Frontal cortex (tissue), 3 donors: ENCODE measurements at regions not wholly inside any gene's neighbourhood (a gene's known extent, or its start where the extent isn't known, plus 50 kb on each side); places are given as distances from the start of the nearest gene placed in this dataset.

Experiments used
- DNase-seq, 2 donors: peaks; one replicate each; pipeline ENCODE4 v3.0.0; 2012; ENCODE audit warnings: low spot score in 2 of 2
- FAIRE-seq: peaks from 2 replicates; lab custom pipeline; 2012; peaks lifted over from hg19 to GRCh38; lab: Jason Lieb, UNC
- donor health status: control.
- donor health status: control.
- donor health status: control.

DNA sequence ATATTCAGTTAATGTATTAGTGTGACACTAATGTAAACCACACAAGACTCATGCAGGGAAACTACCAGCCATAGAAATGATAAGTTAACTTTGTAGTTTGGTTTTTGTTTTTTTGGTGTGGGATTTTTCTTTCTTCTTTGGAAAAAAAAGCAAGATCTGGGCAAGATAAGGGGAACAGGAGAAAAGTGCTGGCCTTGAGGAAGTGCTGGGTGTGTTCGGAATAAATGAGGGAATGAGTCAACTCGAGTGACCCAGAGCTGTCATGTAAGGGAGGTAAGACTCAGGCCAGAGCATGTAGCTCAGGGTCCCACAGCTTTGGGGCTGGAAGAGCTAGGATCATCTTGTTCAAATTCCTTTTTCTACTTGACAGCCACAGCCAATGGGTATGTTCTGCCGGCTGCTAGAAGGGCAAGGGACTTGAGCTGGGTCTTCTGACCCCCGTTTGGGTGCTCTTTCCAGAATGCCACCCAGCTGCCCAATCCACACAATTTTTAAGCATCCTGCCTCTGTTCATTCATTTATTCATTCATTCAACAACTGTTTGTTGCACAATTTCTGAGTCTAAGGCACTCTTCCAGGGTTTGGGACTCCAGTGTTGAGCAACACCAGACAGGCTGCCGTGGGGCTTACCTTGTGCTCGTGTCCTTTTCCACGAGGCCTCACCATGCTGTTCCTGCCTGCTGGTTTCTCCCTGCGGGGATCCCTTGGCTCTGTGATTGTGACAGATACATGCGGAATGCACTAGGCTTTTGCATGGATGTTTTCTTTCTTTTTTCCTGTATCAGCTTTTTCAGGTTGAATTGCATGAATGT lies 54.5 kb downstream of the CLDN34 start:
- FAIRE-seq (no peak), DNase-seq (no peak)

DNA sequence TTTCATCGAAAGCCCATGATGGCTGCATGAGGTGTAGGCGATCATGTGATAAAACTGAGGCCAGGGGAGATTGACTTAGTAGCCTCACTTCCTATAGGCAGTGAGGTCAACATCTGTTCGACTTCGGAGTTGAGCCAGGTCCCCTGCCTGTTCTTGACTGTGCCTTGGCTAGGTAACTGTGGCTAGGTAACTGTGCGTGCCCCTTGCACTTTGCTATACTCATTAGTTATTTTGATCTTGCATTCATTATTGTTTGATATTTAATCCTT lies 55.0 kb downstream of the CLDN34 start:
- FAIRE-seq, result no peak

DNA sequence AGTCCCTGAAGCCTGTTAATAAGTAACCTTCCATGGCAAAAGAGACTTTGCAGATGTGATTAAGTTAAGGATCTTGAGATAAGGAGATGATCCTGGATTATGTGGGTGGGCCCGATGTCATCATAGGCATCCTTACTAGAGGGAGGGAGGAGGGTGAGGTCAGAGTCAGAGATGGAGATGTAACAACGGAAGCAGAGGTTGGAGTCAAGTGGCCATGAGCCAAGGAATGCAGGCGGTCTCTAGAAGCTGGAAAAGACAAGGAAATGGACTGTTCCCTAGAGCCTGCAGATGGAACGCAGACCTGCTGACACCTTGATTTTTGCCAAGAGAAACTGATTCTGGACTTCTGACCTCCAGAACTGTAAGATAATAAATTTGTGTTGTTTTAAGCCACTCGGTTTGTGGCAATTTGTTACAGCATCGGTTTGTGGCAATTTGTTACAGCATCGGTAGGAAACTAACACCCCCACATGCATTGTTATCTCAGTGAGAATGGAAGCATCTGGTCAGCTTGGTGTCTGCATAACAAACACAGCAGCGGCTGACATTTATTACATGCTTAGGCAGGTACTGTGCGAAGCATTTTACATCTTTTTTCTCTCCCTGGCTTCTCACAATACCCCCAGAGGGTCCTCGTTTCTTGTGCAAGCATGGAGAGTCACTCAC lies 55.6 kb downstream of the CLDN34 start:
- FAIRE-seq (no peak), DNase-seq (no peak)

More for the DNA sequence above, 55.0 kb downstream of the CLDN34 start:
- no peak for DNase-seq

DNA sequence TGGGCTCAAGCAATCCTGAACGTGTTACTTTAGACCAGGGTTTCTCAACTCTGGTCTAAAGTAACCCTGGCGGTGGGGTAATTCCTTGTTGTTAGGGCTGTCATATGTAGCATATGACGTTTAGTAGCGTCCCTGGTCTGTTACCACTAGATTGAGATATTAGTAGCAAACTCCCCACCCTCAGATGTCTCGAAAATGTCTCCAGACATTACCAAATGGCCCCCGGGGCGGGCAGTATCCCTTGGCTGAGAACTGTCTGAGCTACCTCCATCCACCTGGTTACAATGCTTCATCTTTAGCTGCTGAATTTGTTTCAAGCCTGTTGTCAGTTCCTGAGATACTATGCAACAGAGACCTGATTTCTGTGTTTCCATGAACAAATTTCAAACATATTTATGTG lies 56.7 kb downstream of the CLDN34 start:
- DNase-seq (no peak), FAIRE-seq (no peak)

DNA sequence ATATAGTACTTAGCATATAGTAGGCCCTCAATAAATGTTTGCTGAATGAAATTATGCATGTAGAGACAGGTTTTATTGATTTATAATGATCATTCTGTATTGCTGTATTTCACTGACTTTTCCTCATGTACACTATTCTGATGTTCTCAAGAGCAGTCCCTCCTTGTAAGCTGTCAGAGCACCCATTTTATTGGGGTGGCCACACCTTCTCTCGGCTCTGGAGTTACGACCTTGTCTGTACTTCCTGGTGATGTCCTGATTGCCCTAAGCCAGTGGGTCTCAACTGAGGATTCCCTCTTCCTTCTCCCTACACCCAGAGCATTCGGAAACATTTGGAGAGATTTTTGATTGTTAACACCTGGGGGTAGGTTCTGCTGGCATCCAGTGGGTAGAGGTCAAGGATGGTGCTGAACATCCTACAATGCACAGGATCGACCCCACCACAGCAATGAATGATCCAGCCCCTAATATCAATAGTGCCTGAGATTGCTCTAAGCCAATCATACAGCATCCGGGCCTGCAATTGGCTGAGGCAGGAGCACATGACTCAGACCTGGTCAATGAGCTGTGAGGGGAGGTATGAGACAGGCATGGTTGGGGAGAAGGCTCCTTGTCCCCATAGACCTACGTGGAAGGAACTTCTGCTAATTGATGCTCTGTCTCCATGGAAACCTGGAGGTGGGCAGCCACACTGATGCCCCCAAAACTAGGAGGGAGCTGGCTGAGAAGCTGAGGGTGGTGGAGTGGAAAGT lies 58.8 kb downstream of the CLDN34 start:
- no peak for FAIRE-seq

DNA sequence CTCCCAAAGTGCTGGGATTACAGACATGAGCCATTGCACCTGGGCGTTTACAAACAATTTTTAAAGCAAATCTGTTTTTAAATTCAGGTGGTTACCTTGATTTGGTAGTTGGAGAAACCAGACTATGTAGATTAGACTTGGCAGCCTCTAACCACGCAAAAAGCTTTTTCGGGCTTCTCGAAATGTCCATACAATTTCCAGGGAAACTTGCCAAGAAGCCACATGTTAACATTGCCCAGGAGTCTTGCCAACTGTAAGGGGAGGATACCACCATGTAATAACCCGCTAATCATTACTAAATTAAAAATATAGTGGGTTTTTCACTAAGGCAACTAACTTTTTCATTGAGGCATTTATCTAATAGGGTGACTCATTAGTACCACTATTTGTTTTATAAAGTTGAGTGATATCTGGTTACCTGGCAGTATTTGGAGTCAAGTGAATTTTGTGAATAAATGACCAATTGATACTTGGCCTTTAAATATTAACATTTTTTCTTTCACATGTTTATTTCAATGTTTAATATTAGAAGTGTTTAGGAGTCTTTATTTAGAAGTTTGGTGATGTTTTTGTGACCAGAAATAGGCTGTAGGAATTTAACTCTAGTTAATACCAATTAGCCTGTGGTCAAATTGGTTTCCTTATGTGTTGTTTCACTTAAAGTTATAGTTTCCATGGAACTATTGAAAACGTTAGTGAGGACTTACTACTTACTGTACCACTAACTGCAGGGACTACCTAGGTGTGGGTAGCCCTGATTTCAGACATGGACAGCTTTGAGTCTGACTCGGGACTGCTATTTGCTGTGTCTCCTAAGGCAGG lies 61.3 kb downstream of the CLDN34 start:
- FAIRE-seq (no peak), DNase-seq (no peak)

More for the DNA sequence above, 58.8 kb downstream of the CLDN34 start:
- DNase-seq, result no peak

DNA sequence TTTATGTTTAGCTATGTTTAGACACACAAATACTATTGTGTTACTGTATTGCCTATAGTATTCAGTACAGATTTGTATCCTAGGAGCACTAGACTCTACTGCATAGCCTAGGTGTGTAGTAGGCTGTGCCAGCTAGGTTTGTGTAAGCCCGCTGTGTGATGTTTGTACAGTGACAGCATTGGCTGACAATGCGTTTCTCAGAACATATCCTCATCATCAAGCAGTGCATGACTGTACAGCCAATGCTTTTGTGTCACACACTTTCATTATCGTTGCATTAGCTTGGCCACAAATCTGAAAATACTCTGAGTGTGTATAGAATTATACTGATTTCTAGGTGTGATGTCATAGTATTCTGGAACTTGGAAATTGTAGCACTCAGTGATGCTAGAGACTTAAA lies 63.4 kb downstream of the CLDN34 start:
- DNase-seq, result no peak
- no peak for FAIRE-seq

DNA sequence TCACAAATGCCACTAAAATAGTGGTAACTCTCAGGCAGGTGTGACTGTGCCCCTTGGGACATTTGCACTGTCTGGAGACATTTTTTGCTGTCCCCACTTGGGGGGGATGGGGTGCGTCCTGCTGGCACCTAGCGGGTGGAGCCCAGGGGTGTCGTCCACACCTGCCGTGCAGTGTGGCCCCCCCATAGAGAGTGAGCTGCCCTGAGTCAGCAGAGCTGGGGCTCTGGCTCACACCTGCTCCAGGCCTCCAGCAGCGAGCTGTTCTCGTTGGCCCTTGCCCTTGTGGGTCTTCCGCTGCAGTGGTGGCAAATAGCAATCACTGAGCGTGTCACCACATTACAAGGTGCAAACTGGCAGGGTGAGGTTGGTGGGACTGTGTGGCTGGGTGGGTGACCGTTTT lies 64.6 kb downstream of the CLDN34 start:
- DNase-seq, result no peak
- no peak for FAIRE-seq

DNA sequence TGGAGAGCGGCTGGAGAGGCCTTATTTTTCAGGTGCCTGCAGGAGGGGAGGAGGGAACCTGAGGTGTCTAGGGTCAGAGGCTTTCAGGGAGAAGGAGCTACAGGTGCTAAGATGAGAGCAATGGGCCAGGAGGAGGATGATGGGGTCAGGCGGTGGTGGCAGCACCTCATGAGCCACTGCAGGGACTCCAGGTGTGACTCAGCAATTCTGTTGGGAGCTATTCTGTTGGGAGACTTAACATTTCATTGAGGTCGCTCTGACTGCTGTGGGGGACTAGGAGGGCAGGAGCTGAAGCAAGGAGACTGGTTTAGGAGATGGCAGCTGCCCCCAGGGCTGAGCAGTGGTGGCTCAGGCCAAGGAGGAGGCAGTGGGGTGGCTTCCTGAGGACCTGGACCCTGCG lies 65.0 kb downstream of the CLDN34 start:
- DNase-seq (no peak), FAIRE-seq (no peak)

DNA sequence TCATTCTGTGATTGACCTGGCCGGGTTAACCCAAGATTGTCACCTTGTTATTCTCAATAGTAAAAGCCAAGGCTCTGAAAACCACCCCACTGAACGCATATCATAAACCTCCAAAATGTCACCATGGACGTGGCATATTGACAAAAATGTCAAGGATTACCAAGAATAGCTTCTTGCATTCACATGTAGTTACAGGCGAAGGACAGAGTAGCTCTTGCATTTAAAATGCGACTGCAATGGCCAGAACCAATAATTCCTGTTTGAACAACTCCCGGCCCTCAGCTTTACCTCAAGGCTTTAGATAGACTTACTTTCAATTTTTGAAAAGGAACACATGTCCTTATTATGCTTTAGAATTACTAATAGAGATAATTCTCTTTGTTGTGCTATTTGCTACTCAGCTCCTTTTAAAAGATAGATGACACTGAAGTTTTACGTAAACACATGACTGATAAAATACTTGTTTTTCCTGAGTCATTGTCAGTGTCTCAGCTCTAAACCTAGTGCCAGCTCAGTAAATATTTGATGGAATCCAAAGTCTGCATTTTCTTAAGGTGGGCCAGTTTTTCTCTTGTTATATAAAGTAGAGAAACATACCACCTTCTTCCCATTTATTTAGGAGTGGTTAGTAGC lies 66.3 kb downstream of the CLDN34 start:
- DNase-seq, result no peak
- FAIRE-seq, result no peak

DNA sequence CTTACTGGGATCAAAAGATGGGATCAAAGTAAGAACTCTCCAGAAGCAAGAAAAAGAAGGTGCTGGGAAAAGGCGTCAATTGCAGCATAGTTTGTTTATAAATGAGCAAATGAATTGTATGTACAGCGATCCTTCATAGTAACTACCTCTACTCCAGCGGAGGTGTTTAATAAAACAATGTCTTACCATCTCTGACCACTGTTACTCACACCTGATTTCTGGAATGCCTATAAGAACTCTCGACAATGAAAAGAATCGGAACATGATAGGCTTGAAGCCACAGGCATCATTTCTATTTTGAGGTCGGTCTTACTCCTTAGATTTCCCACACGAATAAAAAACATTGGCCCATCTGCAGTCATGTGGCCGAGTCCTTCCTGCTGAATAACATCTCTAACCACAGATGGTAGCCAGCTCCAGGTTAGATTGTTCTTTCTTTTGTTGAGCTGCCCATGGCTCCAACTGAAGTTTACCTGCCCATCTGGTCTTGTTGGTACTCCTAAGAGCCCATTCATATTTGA lies 67.6 kb downstream of the CLDN34 start:
- DNase-seq (no peak), FAIRE-seq (no peak)

DNA sequence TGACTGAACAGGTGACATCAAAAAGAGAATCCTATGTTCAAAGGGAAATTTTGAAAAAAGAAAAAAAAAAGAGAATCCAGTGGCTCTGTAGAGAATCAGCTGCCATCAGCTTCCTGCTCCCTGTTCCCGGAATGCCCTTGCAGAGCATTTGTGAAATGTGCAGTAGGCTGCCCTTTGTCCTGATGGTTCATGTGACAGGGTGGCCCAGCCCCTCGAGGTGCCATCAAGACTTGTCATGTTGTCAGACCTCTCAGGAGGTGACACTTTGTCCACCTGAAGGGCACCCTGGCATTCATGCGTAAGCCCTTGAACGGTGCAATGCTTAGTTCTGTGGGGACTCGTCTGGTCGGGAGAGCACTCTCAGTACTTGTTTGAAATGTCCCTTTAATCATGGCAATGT lies 71.4 kb downstream of the CLDN34 start:
- no peak for DNase-seq
- no peak for FAIRE-seq

DNA sequence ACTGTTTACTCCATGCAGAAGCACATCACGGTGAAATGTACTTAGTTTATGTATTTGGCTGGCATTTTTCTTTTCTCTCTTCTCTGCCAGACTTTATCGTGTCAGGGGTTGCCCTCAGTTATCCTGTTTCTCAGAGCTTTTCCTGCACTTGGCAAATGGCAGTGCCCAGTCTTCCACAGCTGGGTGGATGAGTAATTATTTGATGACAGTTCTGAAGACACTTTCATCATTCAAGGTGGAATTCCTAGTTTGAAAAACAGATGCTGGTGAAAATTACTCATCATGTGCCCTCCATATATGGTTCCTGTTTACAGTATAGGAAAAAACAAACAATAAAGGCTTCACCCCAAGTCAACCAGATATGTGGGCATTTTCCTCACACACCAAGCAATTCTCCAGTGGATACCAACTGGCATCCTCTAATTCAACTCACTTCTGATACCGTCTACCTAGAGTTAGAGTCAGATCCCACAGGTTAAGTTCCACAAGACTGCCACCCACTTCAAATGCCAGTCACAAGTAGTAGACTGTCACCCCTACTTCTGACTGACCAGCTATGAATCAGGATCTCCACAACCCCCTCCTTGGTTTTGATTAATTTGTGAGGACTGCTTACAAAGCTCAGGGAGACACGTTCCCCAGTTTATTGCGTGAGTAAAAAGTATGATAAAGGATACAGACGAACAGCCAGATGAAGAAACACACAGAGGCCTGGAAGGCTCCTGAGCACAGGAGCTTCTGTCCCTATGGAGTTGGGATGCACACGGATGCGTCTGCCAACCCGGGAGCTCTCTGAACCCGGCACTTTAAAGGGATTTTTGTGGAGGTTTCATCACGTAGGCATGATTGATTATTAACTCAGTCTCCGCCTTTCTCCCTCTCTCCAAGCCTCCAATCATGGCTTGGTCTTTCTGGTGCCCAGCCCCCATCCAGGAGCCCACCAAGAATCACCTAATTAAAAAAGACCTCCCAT lies 72.9 kb downstream of the CLDN34 start:
- DNase-seq, result no peak
- no peak for FAIRE-seq

DNA sequence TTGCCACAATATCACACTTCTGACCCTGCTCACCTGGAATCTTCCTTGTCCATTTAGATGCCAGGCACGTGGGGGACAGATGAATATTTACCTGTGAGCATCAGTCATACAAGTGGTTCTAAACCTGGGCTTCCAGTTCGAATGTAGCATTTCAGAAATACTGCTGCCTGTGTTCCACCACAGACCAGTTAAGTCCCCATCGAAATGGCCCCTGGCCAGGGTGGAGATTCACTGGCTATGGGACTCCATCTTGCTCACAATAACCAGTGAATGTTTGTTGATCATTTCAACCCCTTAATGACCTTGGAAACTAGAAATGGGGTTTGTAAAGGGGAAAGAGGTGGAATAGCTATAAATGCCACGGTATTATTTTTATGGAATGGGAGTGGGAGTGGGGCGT lies 73.8 kb downstream of the CLDN34 start:
- DNase-seq (no peak), FAIRE-seq (no peak)

DNA sequence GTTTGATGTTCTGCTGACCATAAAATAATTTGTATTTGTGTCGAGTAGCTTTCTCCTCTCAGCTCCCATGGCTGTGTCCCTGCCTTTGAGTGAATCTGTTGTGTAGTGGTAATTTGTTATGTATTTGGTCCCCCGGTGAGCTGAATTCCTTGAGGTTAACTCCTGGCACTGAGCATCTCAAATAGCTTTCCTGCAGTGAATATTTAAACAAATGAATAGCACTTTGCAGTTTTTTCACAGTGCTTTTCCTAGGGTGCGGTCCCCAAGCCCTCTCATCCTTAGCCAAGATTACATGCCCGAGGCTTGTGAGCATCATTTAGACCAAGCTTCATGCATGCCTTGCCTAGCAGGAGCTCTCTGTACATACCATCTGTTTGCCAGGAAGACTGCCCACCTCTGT lies 74.2 kb downstream of the CLDN34 start:
- DNase-seq (no peak), FAIRE-seq (no peak)

DNA sequence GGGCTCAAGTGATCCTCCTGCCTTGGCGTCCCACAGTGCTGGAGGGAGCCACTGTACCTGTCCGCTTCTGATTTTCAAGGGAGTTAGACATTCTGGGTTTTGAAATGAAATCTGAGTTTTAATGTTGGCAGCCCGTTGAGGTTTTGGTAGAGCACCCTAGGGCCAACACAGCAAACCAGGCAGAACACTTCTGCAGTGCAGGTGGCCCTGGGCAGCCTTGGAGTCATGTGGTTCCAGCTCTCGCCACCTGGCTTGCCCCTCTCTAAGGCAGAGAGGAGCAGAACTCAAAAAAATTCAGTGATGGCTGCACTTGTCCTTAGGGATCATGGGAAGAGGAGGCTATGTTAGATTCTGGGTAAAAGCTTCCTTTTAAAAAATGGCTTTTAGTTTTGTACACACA lies 74.9 kb downstream of the CLDN34 start:
- FAIRE-seq (no peak), DNase-seq (no peak)

DNA sequence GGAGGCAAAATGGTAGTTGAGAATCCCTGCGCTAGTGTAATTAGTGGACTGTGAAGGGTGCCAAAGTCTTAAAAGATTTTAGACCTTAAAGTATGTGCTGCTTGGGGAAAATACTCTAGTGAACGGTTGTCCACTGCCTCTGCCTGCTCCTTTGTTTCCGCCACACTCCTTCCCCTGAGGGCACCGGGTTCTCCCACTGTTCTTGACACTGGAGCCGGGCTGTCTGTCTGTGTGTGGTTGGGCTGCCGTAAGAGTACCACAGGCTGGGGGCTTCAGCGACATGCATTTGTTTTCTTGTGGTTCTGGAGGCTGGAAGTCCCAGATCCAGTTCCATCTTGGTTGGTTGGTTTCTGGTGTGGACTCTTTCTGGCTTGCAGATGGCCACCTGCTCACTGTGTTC lies 76.2 kb downstream of the CLDN34 start:
- FAIRE-seq (no peak), DNase-seq (no peak)

DNA sequence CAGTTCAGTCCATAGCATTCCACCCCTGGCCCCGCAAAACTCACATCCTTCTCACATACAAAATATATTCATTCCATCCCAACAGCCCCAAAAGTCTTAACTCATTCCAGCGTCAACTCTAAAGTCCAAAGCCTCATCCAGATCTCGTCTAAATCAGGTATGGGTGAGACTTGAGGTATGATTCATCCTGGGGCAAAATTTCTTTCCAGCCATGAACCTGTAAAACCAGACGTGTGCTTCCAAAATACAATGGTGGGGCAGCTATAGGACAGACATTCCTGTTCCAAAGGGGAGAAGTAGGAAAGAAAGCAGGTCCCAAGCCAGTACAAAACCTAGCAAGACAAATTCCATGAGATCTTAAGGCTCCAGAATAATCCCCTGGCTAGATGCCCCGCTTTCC lies 76.9 kb downstream of the CLDN34 start:
- DNase-seq (no peak), FAIRE-seq (no peak)
